Smooth muscle cell (in vitro differentiated cells): ENCODE measurements at regions not wholly inside any gene's neighbourhood (a gene's known extent, or its start where the extent isn't known, plus 50 kb on each side); places are given as distances from the start of the nearest gene placed in this dataset.

Experiments
- DNase-seq: peaks from one replicate; lab custom pipeline; 2025; ENCODE audit not compliant: unreplicated experiment; lab: John Stamatoyannopoulos, UW
- H2AFZ ChIP-seq: fragments of 200-600 bp; sonication (generic); 2 replicates; pipeline ENCODE4 v1.6.0; 2016; ENCODE audit warnings: antibody characterized with exemption, low read depth, mild to moderate bottlenecking
- H3F3A ChIP-seq: fragments of 200-600 bp; sonication (generic); 2 replicates; pipeline ENCODE4 v1.6.0; 2017; ENCODE audit warnings: antibody characterized with exemption, low read depth
- H3K27ac ChIP-seq: fragments of 200-600 bp; sonication (generic); 2 replicates; pipeline ENCODE4 v1.5.1; 2016; ENCODE audit warnings: low read depth, mild to moderate bottlenecking
- H3K27me3 ChIP-seq: fragments of 200-600 bp; sonication (generic); 2 replicates; pipeline ENCODE4 v1.6.1; 2016; ENCODE audit warnings: low read depth, mild to moderate bottlenecking
- H3K36me3 ChIP-seq: fragments of 200-600 bp; sonication (generic); 2 replicates; pipeline ENCODE4 v1.5.1; 2016; ENCODE audit warnings: low read depth
- H3K4me1 ChIP-seq: fragments of 200-600 bp; sonication (generic); 2 replicates; pipeline ENCODE4 v1.5.1; 2016; ENCODE audit warnings: low read depth
- H3K4me2 ChIP-seq: fragments of 200-600 bp; sonication (generic); 2 replicates; pipeline ENCODE4 v1.6.0; 2016; ENCODE audit warnings: mild to moderate bottlenecking
- H3K4me3 ChIP-seq: fragments of 200-600 bp; sonication (generic); 2 replicates; pipeline ENCODE4 v1.5.1; 2016; ENCODE audit warnings: mild to moderate bottlenecking
- H3K79me2 ChIP-seq: fragments of 200-600 bp; sonication (generic); 2 replicates; pipeline ENCODE4 v1.6.0; 2016; ENCODE audit warnings: low read depth, mild to moderate bottlenecking
- H3K9ac ChIP-seq: fragments of 200-600 bp; sonication (generic); 2 replicates; pipeline ENCODE4 v1.6.0; 2016; ENCODE audit warnings: low read depth
- H3K9me3 ChIP-seq: fragments of 200-600 bp; sonication (generic); replicated peaks from 2 replicates; pipeline ENCODE4 v1.5.1; 2016; ENCODE audit warnings: low read depth
- H4K20me1 ChIP-seq: fragments of 200-600 bp; sonication (generic); 2 replicates; pipeline ENCODE4 v1.6.0; 2016; ENCODE audit warnings: low read depth
- CTCF ChIP-seq: fragments of 200-600 bp; sonication (generic); IDR thresholded peaks from 2 replicates; pipeline ENCODE4 v1.5.1; 2017; ENCODE audit warnings: borderline replicate concordance, mild to moderate bottlenecking, antibody characterized with exemption; ENCODE audit not compliant: insufficient read depth, poor library complexity, severe bottlenecking
- WGBS: methylation state at CpG from one replicate; pipeline ENCODE4 v1.1.7; 2016; ENCODE audit warnings: low lambda C conversion rate; 5-methylcytosine and 5-hydroxymethylcytosine counted together

DNA sequence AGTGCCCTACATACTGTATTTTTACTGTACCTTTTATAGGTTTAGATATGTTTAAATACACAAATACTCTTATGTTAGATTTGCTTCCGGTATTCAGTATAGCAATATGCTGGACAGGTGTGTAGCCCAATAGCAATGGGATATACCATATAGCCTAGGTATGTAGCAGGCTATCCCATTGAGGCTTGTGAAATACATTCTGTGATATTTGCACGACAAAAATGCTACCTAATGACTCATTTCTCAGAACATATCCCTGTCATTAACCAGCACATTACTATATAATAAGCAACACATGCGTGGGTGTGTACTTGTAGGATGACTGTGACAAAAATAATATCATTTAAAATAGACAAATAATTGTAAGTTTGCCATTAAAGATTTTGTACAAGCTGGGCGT, 208.8 kb downstream of the MRPS30 start:
- H3K4me2 ChIP-seq = no peak overlapping the region
- H2AFZ ChIP-seq = no peak overlapping the region
- H3K4me1 ChIP-seq = no peaks in the 10 kb centered on the region
- H3F3A ChIP-seq = no peaks in the 10 kb centered on the region
- H3K27me3 ChIP-seq = no peaks in the 10 kb centered on the region
- no peaks in the 10 kb centered on the region for H3K79me2 ChIP-seq
- H3K9me3 ChIP-seq = no peaks in the 10 kb centered on the region
- H3K4me3 ChIP-seq = no peak overlapping the region
- H3K9ac ChIP-seq = no peak overlapping the region
- 90% methylated on average over 4 of the region's 4 CpGs for WGBS
- no peaks in the 10 kb centered on the region for H3K36me3 ChIP-seq
- DNase-seq = no peak
- no peak overlapping the region for H3K27ac ChIP-seq
- H4K20me1 ChIP-seq = no peaks in the 10 kb centered on the region
- TF ChIP-seq CTCF = no peak

DNA sequence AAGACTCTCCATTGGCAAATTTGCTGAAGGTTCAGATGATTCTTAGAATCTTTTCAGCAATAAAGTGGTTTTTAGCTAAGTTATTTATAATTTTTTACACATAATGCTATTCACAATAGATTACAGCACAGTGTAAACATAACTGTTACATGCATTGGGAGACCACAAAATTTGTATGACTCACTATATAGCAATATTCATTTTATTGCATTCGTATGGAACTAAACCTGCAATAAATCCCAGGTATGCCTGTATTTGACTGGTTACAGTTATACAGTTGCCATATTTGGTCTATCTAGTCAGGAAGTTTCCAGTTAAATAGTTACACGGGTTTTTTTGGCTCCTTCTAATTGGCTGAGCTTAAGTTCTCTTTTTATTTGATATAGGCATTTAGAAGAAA, 220.8 kb downstream of the MRPS30 start:
- Histone ChIP-seq H3K27ac (no peak overlapping the region), H3K4me2 (no peak overlapping the region), H3K27me3 (no peaks in the 10 kb centered on the region), H3K9ac (no peak overlapping the region), H3K79me2 (no peaks in the 10 kb centered on the region), H3K4me1 (no peaks in the 10 kb centered on the region), H4K20me1 (no peaks in the 10 kb centered on the region), H3K4me3 (no peak overlapping the region), H3K9me3 (no peaks in the 10 kb centered on the region), H3K36me3 (no peaks in the 10 kb centered on the region), H2AFZ (no peak overlapping the region), H3F3A (no peaks in the 10 kb centered on the region)
- WGBS = 38% methylated on average over 2 of the region's 2 CpGs
- TF ChIP-seq CTCF = no peak
- DNase-seq = no peak

DNA sequence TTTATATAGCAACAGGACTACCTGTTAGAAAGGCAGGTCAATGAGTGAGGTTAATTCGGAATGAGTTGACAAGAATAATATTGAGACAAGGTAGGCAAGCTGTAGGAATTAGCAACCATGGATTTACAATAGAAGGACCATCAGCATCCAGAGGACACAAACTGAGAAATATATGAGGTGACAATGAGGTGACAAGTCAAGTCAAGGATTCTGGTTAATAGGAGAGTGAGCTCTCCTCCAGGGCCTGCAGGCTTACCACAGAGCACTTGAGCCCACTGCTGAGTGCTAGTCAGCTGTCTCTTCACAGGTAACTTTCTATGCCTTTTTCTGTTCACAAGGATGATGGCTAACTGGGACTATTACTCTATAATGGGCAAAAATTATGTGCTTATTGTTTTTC, 227.2 kb downstream of the MRPS30 start:
- no peak for DNase-seq
- Histone ChIP-seq H3F3A (no peaks in the 10 kb centered on the region), H3K27ac (no peak overlapping the region), H4K20me1 (no peaks in the 10 kb centered on the region), H3K4me3 (no peak overlapping the region), H3K4me1 (no peaks in the 10 kb centered on the region), H3K27me3 (no peaks in the 10 kb centered on the region), H2AFZ (no peak overlapping the region), H3K9me3 (no peaks in the 10 kb centered on the region), H3K79me2 (no peaks in the 10 kb centered on the region), H3K4me2 (no peak overlapping the region), H3K9ac (no peak overlapping the region), H3K36me3 (no peaks in the 10 kb centered on the region)
- TF ChIP-seq CTCF = no peak
- WGBS = 81% methylated on average over 1 of the region's 1 CpG

GRCh38 chr5:45037927-45038326, 229.2 kb downstream of the MRPS30 start:
- H3F3A ChIP-seq = no peaks in the 10 kb centered on the region
- no peaks in the 10 kb centered on the region for H3K79me2 ChIP-seq
- no peak overlapping the region for H3K4me3 ChIP-seq

More at GRCh38 chr5:45037927-45038326, 229.2 kb downstream of the MRPS30 start:
- Histone ChIP-seq H3K4me2 (no peak overlapping the region), H3K9me3 (no peaks in the 10 kb centered on the region), H3K27ac (no peak overlapping the region), H2AFZ (no peak overlapping the region), H3K4me1 (no peaks in the 10 kb centered on the region), H3K27me3 (no peaks in the 10 kb centered on the region), H4K20me1 (no peaks in the 10 kb centered on the region), H3K36me3 (no peaks in the 10 kb centered on the region), H3K9ac (no peak overlapping the region)
- DNase-seq = no peak
- 82% methylated on average over 3 of the region's 3 CpGs for WGBS
- no peak for TF ChIP-seq CTCF
